K562 (cell line): ENCODE measurements at regions not wholly inside any gene's neighbourhood (a gene's known extent, or its start where the extent isn't known, plus 50 kb on each side); places are given as distances from the start of the nearest gene placed in this dataset.

Source experiments
- ATAC-seq: fragments of 200-7000 bp; cut with Tn5 transposase; 3 replicates; pipeline ENCODE4 v1.9.1; 2020; ENCODE audit warnings: moderate library complexity
- BruUV-seq: library from RNA; stranded (reverse); fragments of 400-500 nt; replicated peaks from 2 replicates; lab custom pipeline; 2021; lab: Mats Ljungman, UMichigan
- CTCF ChIA-PET: fragments of 300-600 bp; formaldehyde crosslinking; extraction: SDS; loops from one replicate; lab custom pipeline; 2021; ENCODE audit warnings: low intra/inter-chr PET ratio; lab: Yijun Ruan, JAX
- POLR2A ChIA-PET: fragments of 300-600, 350-650 bp; sonication (Branson Sonifier 250); formaldehyde crosslinking; extraction: SDS; loops from one replicate; lab custom pipeline; 2021; ENCODE audit warnings: antibody characterized with exemption, inconsistent platforms; lab: Yijun Ruan, JAX
- DNase-seq, 4 experiments: peaks; one replicate each; pipeline versions ENCODE4 v3.0.0 to v3.0.0-alpha.2; 2011 to 2018; ENCODE audit warnings: low spot score in 3 of 4, mixed read lengths in 3 of 4; ENCODE audit errors: extremely low read depth in 1 of 4
- FAIRE-seq: peaks from 2 replicates; lab custom pipeline; 2011; peaks lifted over from hg19 to GRCh38; lab: Jason Lieb, UNC
- H2AFZ ChIP-seq: 2 replicates; pipeline ENCODE4 v1.6.0; 2011; ENCODE audit warnings: low read depth, low read length, control low read depth, inconsistent platforms
- H3K27ac ChIP-seq: fragments of 200-600 bp; 3 replicates; pipeline ENCODE4 v1.8.0; 2011; ENCODE audit warnings: low read depth, mild to moderate bottlenecking, control low read depth, inconsistent platforms, low read length, moderate library complexity, mixed read lengths; ENCODE audit errors: extremely low read depth
- H3K27me3 ChIP-seq, 2 experiments: fragments of 300-600 bp in 1 of 2; 2 replicates in 1 of 2; 3 replicates in 1 of 2; pipeline versions ENCODE4 v1.6.0 to v1.8.0; 2011; ENCODE audit warnings: inconsistent platforms in 2 of 2, low read length in 2 of 2, mild to moderate bottlenecking in 1 of 2, mixed read lengths in 1 of 2, moderate library complexity in 1 of 2; ENCODE audit not compliant: control insufficient read depth in 2 of 2, insufficient read depth in 2 of 2
- H3K36me3 ChIP-seq: fragments of 300-600 bp; 3 replicates; pipeline ENCODE4 v1.8.0; 2011; ENCODE audit warnings: mild to moderate bottlenecking, low read length, inconsistent platforms; ENCODE audit not compliant: control insufficient read depth, insufficient read depth
- H3K4me1 ChIP-seq, 2 experiments: fragments of 200-600 bp in 1 of 2; replicated peaks in 1 of 2; 2 replicates in 1 of 2; 3 replicates in 1 of 2; pipeline versions ENCODE4 v1.5.1 to v1.8.0; 2011; ENCODE audit warnings: inconsistent platforms in 2 of 2, low read length in 2 of 2, mild to moderate bottlenecking in 1 of 2, mixed read lengths in 1 of 2, moderate library complexity in 1 of 2; ENCODE audit not compliant: control insufficient read depth in 2 of 2, insufficient read depth in 2 of 2
- H3K4me2 ChIP-seq: 2 replicates; pipeline ENCODE4 v1.6.1; 2011; ENCODE audit warnings: low read length, control low read depth, inconsistent platforms, mixed read lengths; ENCODE audit not compliant: insufficient read depth
- H3K4me3 ChIP-seq: fragments of 200-600 bp; sonication (generic), shearing (Covaris generic); 2 replicates; pipeline ENCODE4 v1.5.1; 2016; ENCODE audit warnings: control low read depth, inconsistent platforms
- H3K79me2 ChIP-seq: fragments of 200-600 bp; 3 replicates; pipeline ENCODE4 v1.8.0; 2011; ENCODE audit warnings: low read length, inconsistent platforms; ENCODE audit not compliant: control insufficient read depth, insufficient read depth
- H3K9ac ChIP-seq, 2 experiments: 2 replicates each; pipeline versions ENCODE4 v1.6.0 to v1.6.1; 2011; ENCODE audit warnings: low read depth in 2 of 2, low read length in 2 of 2, control low read depth in 1 of 2, inconsistent platforms in 1 of 2, mild to moderate bottlenecking in 1 of 2, mixed read lengths in 1 of 2; ENCODE audit not compliant: insufficient read depth in 1 of 2
- H3K9me1 ChIP-seq: one replicate; pipeline ENCODE4 v1.6.0; 2011; ENCODE audit warnings: inconsistent platforms, mild to moderate bottlenecking, low read length, moderate library complexity; ENCODE audit not compliant: control insufficient read depth, insufficient read depth
- H3K9me3 ChIP-seq: replicated peaks from 2 replicates; pipeline ENCODE4 v1.5.1; 2011; ENCODE audit warnings: low read depth, low read length, inconsistent platforms; ENCODE audit not compliant: control insufficient read depth, insufficient read depth
- H4K20me1 ChIP-seq: replicated peaks from 2 replicates; pipeline ENCODE4 v1.6.1; 2011; ENCODE audit warnings: low read length, inconsistent platforms, mixed read lengths; ENCODE audit not compliant: control insufficient read depth, insufficient read depth
- BACH1 ChIP-seq: fragments of 200-800 bp; sonication (Bioruptor generic); IDR thresholded peaks from 2 replicates; pipeline ENCODE4 v1.6.1; 2016; ENCODE audit warnings: missing genetic modification characterization, missing compliant biosample characterization
- E2F8 ChIP-seq: fragments of 450-650 bp; IDR thresholded peaks from 2 replicates; pipeline ENCODE4 v1.7.1; 2018; ENCODE audit warnings: mild to moderate bottlenecking, low read depth; ENCODE audit not compliant: partially characterized antibody
- FOXK2 ChIP-seq, 2 experiments: fragments of 450-650 bp; IDR thresholded peaks in 1 of 2; conservative IDR thresholded peaks in 1 of 2; 2 replicates each; pipeline ENCODE4 v1.6.1; 2016; ENCODE audit warnings: low read depth in 2 of 2, mild to moderate bottlenecking in 1 of 2
- MLX ChIP-seq, 2 experiments: fragments of 450-650 bp in 1 of 2; sonication (generic) in 1 of 2; formaldehyde crosslinking; conservative IDR thresholded peaks; 2 replicates each; pipeline versions ENCODE4 v1.4.0 to v1.8.1; 2020 to 2022; ENCODE audit warnings: mild to moderate bottlenecking in 1 of 2, missing genetic modification reagents in 1 of 2
- NFXL1 ChIP-seq: fragments of 450-650 bp; formaldehyde crosslinking; IDR thresholded peaks from 2 replicates; pipeline ENCODE4 v1.4.0; 2021; ENCODE audit warnings: mild to moderate bottlenecking
- PRDM10 ChIP-seq: fragments of 450-650 bp; IDR thresholded peaks from 2 replicates; pipeline ENCODE4 v1.6.1; 2018; ENCODE audit not compliant: partially characterized antibody
- SRSF1 ChIP-seq: fragments of 200-400 bp; formaldehyde crosslinking; IDR thresholded peaks from 2 replicates; pipeline ENCODE4 v1.6.1; 2017; ENCODE audit warnings: mild to moderate bottlenecking, low read depth, low read length, moderate library complexity
- ZC3H11A ChIP-seq: IDR thresholded peaks from 2 replicates; pipeline ENCODE4 v1.6.1; 2012; ENCODE audit warnings: low read depth, low read length, improper control_type of control experiment
- WGBS: fragments of 100-300 bp; shearing (Covaris generic); methylation state at CpG from one replicate; pipeline ENCODE4 v1.1.6; 2016; ENCODE audit warnings: low coverage, mixed read lengths; ENCODE audit not compliant: insufficient coverage; ENCODE audit errors: missing lambda C conversion rate; 5-methylcytosine and 5-hydroxymethylcytosine counted together
- in situ Hi-C: fragments of 300-500 bp; cut with MboI; formaldehyde crosslinking; loops from 4 replicates; pipeline ENCODE4 v1.15.0; 2018; ENCODE audit warnings: inconsistent platforms, mixed read lengths
- intact Hi-C: fragments of 100-400 bp; cut with micrococcal nuclease; formaldehyde crosslinking; loops from 2 replicates; pipeline ENCODE4 v1.14.2; 2022

GRCh38 chr16:65641762-65642289 lies 520.0 kb upstream of the CDH11 start:
- WGBS, result 3% methylated on average over 3 of the region's 3 CpGs
- Histone ChIP-seq H2AFZ (no peak overlapping the region), H3K4me1 (no peaks in the 10 kb centered on the region), H3K27ac (no peak overlapping the region), H3K4me3 (no peak overlapping the region), H3K9me3 (no peaks in the 10 kb centered on the region), H3K36me3 (no peaks in the 10 kb centered on the region), H3K27me3 (no peaks in the 10 kb centered on the region), H3K4me2 (no peak overlapping the region), H3K9me1 (no peaks in the 10 kb centered on the region), H3K9ac (no peak overlapping the region), H3K79me2 (no peaks in the 10 kb centered on the region), H4K20me1 (no peaks in the 10 kb centered on the region)
- ChIA-PET POLR2A (no interaction called here), CTCF (no interaction called here)
- in situ Hi-C loops (no loop called here), intact Hi-C loops (no loop called here)
- no TSS peak for BruUV-seq
- DNase-seq, result no peak
- ATAC-seq, result no peak
- FAIRE-seq, result no peak
- TF ChIP-seq NFXL1 (CRISPR knock-in tag) (no peak), MLX (CRISPR knock-in tag; conservative IDR thresholded peaks at IDR 0.05) (no peak), BACH1 (tag) (no peak), E2F8 (no peak), PRDM10 (no peak), ZC3H11A (no peak), SRSF1 (no peak), FOXK2 (conservative IDR thresholded peaks at IDR 0.05 in 1 of 2, IDR thresholded peaks at IDR 0.05 in 1 of 2; ENCODE audit: low read depth in 2 of 2) (no peak)
